ENCODE measurements at regions not wholly inside any gene's neighbourhood (a gene's known extent, or its start where the extent isn't known, plus 50 kb on each side); places are given as distances from the start of the nearest gene placed in this dataset.

DNA sequence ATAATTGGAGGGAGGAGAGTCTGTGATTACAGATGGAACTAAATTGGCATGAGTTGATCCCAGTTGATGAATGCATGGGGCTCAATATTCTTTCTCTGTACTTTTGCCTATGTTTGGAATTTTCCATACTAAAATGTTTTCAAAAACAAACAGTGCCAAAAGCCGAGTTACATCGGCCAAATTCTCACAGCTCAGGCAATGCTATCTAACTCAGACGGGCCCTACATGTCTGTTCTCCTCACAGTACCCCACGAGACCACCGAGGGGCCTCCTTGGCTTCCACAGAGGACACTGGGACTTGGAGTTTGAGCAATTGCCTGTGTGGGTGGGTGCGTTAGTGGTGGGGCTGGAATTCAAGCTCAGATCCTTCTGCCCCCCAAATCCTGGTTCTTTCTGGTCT, 413.2 kb downstream of the CDH26 start:
- DNase-seq (ENCODE audit: low read depth), result no peak

DNA sequence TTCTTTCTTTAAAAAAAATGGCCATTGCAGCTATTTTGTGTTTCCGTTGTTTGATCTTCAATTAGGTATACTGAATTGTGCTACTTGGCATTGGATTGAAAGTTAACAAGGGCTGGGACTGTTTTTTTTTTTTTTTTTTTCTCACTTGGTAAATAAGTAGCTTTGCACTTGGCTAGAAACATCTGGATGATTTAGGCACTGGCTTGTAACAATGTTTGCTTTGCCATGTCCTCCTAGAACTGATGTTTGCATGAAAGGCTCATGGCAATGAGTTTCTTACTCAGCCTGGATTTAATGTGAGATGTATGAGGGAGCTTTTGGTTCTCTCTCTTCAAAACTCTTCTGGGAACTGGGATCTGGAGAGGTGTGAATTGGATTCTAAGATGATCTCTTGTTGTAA, 414.1 kb downstream of the CDH26 start:
- DNase-seq (ENCODE audit: low read depth), result no peak

DNA sequence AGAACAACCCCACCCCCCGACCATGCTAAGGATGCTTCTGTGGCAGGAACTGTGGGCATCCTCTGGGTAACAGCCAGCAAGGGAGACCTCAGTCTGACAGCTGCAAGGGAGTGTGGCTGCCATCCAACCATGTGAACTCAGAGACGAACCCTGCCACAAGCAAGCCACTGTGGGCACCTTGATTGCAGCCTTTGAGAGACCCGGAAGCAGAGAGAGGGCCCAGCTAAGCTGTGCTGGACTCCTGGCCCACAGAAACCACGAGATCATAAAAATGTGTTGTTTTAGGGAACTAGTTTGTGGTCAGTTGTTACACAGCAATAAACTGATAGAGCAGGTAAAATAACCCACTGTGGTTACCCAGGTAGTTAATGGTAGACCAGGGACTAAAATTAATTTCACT, 414.6 kb downstream of the CDH26 start:
- no peak for DNase-seq (ENCODE audit: low read depth)

DNA sequence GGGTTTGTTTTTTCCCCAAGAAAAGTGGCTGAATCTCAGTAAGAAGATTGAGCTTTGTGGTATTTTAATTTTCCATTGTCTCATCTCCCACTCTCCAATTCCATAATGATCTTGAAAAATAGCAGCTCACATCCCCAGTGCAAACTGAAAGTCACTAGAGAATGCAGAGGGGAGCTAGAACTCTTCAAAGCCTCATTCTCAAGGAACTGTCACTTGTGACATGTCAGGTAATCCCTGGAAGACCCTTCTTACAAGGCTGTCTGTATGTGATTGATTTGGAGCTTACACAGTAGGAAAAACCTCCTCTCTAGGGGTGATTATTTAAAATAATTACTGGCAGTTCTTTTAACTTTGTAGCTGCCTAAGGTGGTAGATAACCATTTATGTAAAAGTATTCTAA, 420.4 kb downstream of the CDH26 start:
- DNase-seq (ENCODE audit: low read depth), result no peak

DNA sequence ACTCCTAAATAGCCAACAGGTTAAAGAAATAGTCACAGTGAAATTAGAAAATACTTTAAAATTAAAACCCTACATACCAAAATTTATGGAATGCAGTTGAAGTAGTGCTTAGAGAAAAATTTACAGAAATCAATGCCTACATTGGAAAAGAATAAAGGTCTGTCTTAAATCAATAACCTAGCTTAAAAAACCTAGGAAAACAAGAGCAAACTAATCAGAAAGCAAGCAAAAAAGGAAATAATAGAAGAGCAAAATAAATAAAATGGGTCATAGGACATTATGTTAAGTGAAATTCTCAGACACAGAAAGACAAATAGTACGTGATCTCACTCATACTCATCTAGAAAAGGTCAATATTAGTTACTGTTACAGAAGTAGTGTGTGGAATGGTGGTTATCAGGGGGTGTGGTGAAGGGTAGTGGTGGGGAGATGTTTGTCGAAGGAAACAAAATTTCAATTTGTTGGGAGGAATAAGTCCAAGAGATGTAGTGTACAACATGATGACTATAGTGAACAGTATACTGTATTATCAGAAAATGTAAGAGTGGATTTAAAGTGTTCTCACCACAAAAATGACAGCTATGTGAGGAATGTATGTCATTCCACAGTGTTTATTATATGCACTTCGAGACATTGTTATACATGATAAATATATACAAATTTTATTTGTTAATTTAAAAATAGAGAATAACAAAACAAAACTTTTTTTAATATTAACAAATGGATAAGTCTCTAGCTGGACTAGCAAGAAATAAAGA, 423.6 kb downstream of the CDH26 start:
- no peak for DNase-seq (ENCODE audit: low read depth)

DNA sequence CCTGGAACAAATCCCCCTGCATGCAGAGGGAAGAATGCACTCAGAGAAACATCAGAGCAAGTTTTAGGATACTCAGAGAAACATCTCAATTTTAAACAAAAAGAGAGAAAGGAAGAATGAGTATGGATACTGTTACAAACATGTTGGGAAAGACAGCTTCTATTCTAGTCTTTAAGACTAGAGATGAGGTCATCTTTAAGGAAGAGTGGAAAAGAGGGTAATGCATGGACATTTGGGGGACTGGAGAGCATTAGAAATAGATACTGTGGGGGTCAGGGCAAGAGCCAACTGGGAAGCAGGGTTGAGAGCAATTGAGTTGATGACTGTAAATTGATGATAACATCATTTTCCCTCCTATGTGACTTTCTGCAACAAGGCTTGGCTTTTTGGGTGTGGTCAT, 431.2 kb downstream of the CDH26 start:
- DNase-seq (ENCODE audit: low read depth), result no peak

DNA sequence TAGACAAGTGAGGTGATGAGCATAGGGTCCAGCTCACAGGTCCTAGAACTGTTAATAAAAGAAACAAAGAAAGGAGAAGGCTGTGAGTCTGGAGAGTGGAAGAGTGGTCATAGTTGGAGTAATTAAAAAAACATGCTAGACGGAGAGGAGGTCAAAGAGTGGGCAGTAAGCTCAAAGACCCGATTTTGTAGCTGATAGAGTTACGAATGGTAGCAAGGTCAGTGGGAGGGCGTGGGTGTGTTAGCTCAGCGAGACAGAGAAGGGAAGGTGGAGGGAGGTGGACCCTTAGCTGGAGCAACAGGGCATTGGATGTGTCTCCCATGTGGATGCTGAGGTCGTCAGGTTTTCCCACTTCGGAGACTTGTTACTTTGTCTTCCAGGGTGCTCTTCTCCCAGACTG, 431.7 kb downstream of the CDH26 start:
- DNase-seq (ENCODE audit: low read depth), result no peak

DNA sequence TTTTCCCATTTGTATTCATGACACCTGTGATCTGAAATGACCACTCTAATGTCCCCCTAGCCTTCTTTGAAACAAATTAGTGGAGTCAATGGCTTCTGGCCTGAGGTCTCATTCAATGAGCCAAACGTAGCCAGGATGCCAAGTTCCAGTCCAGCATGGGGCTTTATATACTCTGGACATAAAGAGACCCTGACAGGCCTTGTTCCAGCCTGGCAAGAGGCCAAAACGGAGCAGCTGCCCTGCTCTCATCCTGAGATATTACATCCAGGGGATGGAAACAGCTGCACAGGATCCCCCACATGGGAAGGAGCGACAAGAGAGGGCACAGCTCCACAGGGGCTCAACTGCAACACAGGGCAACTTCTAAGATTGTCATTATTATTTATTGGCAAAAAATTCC, 437.8 kb downstream of the CDH26 start:
- no peak for DNase-seq (ENCODE audit: low read depth)

DNA sequence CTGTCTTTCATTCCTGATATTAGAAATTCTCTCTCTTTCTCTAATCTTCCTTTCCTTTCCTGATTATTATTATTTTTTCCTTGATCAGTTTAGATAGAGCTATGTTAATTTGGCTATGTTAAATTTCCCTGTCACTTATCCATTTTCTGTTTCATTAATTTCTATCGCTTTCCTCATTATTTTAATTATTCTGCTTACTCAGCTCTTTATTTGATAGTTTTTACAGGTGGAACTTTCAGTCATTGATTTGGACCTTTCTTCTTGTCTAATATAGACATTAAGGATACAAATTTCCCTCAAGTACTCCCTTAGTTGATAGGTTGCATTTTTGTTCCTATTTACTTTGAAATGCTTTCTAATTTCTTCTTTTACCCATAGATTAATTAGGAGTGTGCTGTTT, 442.3 kb downstream of the CDH26 start:
- DNase-seq (ENCODE audit: low read depth), result no peak

DNA sequence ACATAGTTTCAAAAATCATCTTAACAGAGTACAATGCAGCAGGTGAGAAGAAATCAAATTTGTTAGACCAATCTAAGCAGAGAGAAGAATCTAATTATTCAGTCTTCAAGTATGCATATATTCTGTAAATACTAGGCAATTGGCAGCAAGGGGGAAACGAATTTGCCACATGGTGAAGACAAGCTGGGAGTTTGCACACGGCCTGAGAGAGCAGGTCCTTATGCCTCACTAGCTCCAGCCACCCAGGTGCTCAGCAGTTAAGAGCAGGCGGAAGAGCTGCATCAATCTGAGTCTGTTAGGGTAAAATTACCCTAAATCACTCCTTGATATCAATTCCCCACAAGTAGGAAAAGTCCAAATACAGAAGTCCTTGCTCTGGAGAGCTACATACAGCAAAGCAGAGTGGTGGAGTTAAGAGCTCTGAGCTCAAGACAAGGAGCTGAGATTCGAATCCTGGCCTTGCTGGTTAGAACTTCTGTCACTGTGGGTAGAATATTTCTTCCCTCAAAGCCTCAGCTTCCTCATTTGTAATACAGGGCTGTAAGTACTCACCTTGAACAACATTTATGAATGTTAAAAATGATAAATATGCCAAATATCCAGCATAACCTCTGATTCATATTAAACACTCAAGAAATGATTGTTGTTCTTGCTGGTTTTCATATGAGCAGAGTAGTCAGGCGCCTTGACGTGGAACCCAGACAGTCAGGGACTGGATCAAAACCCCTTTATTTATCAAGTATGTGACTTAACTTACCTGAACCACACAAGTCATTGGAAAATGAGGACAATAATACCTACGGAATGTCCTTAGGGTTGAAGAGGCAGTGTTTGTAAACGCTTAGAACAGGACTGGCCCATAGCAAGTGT, 444.2 kb downstream of the CDH26 start:
- DNase-seq (ENCODE audit: low read depth), result no peak

DNA sequence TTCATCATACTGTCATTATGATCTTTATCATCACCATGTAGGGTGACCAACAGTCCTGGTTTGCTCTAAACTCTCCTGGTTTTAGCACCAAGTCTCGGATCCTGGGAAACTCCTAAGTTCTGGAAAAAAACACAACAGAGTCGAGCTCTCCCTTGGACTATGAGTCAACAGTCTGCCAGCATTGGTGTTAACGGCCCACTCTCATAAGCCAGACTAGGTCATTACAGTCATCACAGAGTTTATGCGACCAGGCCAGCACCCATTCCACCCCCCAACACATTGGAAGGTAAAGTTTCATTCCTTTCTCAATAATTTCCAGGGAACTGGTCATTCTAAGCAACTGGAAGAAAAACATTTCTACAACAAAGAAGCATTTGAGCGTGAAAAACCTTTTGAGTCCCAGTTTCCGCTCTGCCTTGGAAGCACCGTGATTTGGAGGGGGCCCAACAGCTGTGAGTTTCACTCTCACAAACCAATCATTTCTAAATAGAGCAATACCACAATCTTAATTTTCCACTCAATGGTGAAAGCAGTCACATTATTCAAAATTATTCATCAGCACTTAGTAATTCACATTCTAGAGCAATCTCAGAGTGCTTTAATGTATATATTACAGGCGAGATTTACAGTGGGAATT, 445.0 kb downstream of the CDH26 start:
- no peak for DNase-seq (ENCODE audit: low read depth)

DNA sequence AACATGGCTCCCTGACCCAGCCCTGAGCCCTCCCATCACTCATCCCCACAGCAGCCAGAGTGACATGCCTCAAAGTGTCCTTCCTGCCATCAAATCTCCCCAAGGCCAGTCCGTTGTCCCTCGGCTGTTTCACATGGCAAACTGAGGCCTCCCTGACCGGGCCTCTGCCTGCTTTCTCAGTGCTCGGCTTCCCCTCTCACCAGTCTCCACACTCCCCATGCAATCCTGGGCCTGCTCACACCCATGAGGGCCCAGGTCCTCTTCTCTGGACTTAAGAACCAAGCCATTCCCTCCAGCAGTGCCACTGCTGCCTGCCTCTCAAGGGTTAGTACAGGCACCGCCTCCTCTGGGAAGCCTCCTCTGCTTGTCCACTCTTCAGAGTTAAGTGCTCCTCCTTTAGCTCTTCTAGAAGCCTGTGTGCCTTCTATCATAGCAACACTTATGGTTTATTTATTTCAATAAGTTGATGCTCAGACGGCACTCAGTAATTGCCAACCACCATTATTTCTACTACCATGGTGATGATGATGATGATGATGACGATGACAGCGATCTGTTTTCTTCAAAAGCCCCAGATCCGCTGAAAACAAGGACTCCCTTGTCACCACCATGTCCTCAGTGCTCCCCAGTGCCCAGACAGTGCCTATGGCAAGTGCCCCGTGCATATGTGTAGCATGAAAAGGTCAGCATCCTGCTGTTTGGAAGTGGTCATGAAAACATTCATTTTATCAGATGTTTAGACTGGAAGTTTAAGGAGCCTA, 449.0 kb downstream of the CDH26 start:
- no peak for DNase-seq (ENCODE audit: low read depth)

DNA sequence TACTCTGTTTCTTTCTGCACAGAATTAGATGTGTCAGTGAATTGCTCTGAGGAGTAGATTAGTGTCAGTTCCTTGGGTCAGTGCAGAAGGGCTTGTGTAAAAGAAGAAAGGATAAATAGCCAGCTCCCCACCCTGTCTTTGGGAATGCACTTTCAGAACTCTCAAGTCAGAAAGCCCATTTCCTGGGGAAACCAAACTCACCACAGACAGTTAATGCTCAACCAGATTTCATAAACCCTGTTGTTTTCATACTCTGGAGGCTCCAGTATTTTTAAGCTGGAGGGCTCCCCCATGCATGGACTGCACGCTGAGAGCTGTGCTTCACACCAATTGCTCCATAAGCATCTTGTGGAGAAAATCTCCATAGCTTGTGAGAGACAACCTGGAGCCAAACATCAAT, 449.7 kb downstream of the CDH26 start:
- no peak for DNase-seq (ENCODE audit: low read depth)

DNA sequence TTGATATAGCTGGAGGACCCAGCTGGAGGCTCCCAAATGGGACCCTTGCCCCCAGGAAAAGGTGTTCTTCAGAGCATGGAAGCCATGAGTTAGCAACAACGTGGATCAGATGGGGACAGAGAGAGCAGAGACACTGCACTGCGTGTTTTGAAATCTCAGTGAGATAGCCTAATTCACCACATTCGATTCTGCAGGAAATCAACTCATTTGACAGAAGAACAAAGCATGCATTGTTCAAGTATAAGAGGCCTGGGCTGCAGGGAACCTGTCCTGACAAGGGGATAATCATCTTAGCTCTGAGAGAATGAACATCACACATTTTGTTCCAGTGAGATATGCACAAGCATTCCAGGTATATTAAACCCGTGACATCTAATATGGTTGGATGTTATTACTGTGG, 450.2 kb downstream of the CDH26 start:
- no peak for DNase-seq (ENCODE audit: low read depth)

DNA sequence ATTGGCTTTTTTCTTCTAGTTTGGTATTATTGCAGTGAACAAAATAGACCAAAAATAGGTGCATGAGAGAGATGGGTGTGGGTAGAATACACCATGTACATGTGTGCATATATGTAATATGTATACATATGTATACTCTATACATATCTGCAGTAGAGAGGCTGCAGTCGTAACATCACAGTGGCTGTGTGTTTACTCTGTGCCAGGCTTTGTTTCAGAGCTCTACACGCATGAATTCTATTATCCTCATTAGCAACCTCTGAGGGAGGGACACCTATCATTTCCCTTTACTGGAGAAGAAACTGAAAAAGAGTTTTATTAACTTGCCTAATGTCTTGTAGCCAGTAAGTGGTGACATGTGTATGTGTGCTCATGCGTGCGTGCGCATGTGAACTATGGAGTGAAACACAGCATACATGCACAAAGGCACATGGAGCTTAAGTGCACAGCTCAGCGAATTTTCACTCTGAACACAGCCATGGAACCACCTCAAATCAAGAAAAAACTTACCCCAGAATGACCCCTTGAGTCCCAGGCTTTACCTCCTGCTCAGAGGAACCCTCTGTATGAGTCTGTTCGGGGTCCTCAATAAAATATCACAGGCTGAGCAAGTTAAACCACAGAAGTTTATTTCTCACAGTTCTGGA, 452.5 kb downstream of the CDH26 start:
- no peak for DNase-seq (ENCODE audit: low read depth)

DNA sequence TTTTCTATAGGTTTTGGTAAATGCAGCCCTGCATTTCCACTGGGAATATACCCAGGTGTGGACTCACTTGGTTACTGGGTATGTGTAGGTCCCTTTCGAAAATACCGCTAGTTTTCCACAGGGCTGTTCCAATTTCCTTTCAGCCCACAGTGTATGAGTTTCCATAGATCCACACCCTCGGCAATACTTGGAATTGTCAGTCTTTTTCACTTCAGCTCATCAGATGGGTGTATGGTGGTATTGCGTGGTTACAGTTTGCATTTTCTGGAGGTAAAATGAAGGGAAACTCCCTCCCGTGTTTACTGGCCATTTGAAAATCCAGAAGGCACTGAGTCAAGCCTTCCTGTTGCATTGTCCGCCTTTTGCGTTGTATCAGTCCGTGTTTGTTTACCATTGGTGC, 453.6 kb downstream of the CDH26 start:
- DNase-seq (ENCODE audit: low read depth), result no peak

DNA sequence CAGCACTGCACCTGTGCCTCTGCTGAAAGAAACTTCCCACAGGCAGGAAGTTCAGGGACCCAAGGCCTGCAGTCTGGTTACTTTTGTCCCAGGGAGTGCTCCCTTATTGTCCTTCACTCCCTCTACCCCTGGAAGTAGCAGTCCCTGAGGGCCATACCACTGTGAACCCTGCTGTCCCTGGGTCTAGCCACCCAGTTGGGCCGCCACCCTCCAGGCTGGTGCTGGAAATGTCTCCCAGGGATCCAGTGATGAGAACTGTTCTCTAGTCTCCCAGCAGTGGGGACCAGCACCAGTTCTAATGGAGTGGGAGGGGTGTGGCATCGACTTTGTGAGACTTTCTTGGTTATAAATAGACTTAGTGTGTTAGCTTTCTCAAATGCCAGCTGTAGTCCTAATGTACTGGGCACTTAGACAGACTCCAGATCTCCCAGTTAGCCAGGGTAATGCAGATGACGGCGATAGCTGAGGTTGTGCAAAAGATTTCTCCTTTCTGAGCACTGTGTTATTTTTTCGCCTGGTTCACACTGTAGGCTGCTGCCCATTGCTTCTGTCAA, 462.5 kb downstream of the CDH26 start:
- no peak for DNase-seq (ENCODE audit: low read depth)

DNA sequence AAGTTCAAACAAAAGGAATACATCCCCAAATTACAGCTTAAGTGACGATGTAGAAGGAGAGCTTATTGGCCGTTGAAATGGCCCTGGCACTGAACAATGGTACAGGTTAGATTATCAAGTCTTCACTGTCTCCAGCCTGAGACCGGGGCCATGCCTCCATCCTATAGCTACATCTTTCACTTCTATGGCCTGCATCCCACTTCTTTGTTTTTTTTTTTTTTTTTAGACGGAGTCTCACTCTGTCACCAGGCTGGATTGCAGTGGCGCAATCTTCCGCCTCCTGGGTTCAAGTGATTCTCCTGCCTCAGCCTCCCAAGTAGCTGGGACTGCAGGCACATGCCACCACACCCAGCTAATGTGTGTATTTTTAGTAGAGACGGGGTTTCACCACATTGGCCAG, 464.6 kb downstream of the CDH26 start:
- DNase-seq (ENCODE audit: low read depth), result no peak

DNA sequence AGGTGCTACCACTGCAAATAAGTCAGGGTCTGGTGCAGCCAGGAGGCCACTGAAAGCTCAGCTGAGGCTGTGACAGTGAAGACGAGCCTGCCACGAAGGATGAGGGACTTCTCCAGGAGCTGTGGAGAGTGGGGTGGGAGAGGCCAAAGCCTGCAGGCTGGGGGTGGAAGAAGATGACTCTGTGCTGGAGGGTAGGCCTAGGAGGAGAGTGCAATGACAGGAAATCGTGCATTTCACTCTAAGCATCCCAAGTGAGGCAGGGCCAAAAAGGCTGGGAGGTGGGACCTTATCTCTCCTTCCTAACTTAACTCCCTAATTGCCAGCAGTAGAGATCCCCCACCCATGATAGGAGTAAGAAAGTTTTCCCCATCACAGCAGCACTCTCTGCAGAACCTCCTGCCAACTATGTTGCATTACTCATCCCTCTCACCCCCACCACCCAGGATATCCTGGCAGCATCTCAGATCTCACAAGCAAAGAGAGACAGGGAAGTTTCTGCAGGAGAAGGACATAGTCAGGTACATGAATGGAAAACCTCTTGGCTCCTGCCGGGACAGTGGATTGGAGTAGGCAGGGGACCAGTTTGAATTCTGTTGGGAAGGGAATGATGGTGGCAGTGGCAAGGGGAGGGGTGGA, 466.2 kb downstream of the CDH26 start:
- no peak for DNase-seq (ENCODE audit: low read depth)

DNA sequence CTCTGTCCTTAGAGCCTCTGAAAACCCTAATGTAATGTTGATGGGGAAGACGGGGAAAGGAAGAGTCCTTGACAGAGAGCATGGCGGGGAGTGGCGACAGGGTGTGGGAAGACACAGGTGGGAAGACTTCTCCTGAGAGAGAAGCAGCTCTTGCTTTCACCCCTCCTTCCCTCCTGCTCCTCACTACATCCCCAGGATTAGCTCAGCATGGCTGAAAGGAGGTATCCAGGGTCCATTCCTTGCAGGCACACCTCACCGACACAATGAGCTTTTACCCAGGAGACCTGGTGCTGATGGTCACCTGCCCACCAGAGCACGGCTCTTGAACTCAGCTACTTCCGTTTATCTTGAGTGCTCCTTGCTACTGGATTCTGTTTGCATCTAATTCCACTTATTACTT, 469.3 kb downstream of the CDH26 start:
- DNase-seq (ENCODE audit: low read depth), result no peak

DNA sequence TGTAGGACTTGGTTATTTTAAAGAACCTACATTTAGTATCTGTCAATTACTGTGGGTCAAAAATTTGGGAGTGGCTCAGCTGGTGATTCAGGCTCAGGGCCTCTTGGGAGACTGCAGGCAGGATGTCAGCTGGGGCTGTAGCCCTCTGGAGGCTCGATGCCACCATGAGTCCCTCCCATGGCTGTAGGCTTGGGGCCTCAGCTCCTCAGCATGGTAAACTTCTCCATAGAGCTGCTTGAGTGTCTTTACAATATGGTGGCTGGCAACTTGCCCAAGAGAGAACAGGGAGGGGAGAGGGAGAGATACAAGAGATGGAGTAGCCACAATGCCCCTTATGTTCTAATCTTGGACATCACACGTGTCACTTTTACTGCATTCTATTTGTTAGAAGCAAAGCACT, 470.4 kb downstream of the CDH26 start:
- DNase-seq (ENCODE audit: low read depth), result no peak

Data from CMK (cell line).